WTC11 (cell line): ENCODE measurements at regions not wholly inside any gene's neighbourhood (a gene's known extent, or its start where the extent isn't known, plus 50 kb on each side); places are given as distances from the start of the nearest gene placed in this dataset.

Source experiments
- ATF6 ChIP-seq: sonication (generic); formaldehyde crosslinking; IDR thresholded peaks from 2 replicates; pipeline ENCODE4 v1.8.1; 2023; ENCODE audit warnings: mild to moderate bottlenecking, missing genetic modification reagents
- CTCF ChIP-seq: fragments of 200-600 bp; IDR thresholded peaks from 2 replicates; pipeline ENCODE4 v1.8.0; 2022; ENCODE audit warnings: antibody characterized with exemption

- TF ChIP-seq ATF6 (CRISPR knock-in tag), result no peak
- no peak for TF ChIP-seq CTCF
Measured at GRCh38 chr2:167851876-167852275, 395.5 kb downstream of the STK39 start.
